ENCODE measurements at regions not wholly inside any gene's neighbourhood (a gene's known extent, or its start where the extent isn't known, plus 50 kb on each side); places are given as distances from the start of the nearest gene placed in this dataset.

DNA sequence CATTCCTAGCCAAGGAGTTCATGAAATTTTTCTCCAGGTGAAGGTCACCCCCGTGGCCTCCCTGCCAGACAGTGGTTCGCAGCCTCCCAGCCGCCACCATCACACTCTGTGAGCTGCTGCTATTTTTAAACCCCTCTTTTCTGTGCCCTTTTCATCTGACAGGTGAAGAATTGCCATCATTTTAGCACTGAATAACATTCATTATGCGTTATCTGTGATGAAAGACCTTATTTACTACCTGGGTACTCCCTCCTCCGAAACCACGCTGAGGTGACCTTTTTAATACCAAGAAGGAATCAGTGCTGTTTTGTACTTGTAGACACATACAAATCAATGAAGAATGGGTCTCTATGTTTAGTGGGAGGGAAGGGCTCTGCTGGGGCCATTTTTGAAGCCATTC is 148.9 kb upstream of the GPR12 start:
- no peak for TF ChIP-seq JUND (IDR thresholded peaks at IDR 0.05; ENCODE audit: low read depth)
- no peak for DNase-seq (ENCODE audit: low read depth in 1 of 2, low spot score in 1 of 2)
- in situ Hi-C loops (cut with HindIII; ENCODE audit: low pct_unique_long_range_greater_than_20kb, low sequenced_read_pairs), result no loop called here

DNA sequence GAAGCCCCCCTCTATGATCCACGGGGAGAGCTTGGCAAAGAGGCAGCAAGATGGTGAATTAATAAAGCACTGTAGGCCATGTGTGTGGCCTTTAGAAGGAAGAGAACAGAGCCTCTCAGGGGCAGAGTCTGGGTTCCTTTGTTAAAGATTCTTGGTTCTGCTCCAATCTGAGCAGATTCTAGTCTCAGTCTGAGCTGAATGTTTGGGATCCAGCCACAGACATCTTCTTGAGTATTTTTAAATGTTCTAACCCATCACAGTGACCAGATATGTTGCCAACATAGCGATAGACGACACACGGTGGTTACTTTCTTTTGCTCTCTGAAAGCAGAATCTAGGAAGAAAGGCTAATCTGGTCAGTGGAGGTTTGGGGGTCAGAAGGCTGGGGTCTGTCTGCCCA is 147.5 kb upstream of the GPR12 start:
- in situ Hi-C loops (cut with HindIII; ENCODE audit: low pct_unique_long_range_greater_than_20kb, low sequenced_read_pairs), result no loop called here
- TF ChIP-seq JUND (IDR thresholded peaks at IDR 0.05; ENCODE audit: low read depth), result no peak
- DNase-seq (ENCODE audit: low read depth in 1 of 2, low spot score in 1 of 2), result no peak

DNA sequence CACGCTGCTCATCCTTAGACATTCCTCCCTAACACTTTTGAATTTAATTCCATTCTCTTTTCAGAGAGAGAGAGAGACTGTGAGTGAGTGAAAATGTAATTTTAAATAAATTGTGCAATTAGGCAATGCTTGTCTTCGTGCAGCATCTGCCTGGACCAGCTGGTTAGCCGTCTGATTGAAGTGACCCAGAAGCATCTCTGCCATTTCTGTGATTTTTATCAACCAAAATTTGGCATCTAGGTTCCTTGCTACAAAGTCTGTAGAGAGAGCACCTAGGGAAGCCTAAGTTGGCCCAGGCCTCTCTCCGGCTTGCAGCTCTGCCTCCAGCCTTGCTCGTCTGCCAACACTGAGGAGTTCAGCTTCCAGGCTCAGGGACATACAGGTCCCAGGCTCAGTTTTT is 138.6 kb upstream of the GPR12 start:
- no peak for TF ChIP-seq JUND (IDR thresholded peaks at IDR 0.05; ENCODE audit: low read depth)
- in situ Hi-C loops (cut with HindIII; ENCODE audit: low pct_unique_long_range_greater_than_20kb, low sequenced_read_pairs), result no loop called here
- DNase-seq (ENCODE audit: low read depth in 1 of 2, low spot score in 1 of 2), result no peak

DNA sequence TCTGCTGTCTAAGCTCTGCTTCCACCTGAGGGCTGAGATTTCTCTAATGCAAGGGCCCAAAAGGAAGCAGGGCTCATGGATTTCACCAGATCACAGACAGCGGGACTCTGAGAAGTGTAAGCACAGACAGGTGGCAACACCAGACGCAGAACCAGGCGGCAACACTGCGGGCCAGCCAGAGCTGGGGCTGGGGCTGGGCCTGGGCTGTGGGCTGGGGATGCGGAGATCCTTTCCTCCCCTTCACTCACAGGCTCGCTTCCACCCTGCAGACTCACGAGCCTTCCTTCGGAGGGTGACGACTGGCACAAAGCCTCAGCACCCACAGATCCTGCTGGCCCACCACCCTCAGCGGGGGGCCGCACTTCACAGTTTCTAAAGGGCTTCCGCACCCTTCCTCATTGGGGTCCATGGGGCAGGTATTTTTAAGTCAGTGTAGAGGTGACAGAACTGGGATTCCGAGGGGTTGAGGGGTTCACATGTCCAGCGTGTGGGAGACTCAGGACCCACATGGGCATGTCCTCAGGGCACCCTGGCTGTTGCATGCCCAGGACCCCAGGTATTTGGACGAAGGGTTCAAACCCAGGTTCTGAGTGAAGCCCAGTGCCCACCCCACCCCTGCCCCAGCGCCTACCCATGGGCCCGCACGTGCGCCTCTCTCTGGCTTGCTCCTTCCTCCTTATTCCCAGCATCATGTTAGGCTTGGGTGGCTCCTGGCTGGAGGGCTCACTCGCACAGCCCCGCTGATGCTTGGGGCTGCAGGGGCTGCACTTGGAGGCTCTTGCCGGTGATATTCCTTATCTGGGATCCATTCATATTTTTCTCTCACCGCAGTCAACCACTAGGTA is 137.3 kb upstream of the GPR12 start:
- DNase-seq (ENCODE audit: low read depth in 1 of 2, low spot score in 1 of 2), result no peak
- in situ Hi-C loops (cut with HindIII; ENCODE audit: low pct_unique_long_range_greater_than_20kb, low sequenced_read_pairs), result no loop called here
- no peak for TF ChIP-seq JUND (IDR thresholded peaks at IDR 0.05; ENCODE audit: low read depth)

DNA sequence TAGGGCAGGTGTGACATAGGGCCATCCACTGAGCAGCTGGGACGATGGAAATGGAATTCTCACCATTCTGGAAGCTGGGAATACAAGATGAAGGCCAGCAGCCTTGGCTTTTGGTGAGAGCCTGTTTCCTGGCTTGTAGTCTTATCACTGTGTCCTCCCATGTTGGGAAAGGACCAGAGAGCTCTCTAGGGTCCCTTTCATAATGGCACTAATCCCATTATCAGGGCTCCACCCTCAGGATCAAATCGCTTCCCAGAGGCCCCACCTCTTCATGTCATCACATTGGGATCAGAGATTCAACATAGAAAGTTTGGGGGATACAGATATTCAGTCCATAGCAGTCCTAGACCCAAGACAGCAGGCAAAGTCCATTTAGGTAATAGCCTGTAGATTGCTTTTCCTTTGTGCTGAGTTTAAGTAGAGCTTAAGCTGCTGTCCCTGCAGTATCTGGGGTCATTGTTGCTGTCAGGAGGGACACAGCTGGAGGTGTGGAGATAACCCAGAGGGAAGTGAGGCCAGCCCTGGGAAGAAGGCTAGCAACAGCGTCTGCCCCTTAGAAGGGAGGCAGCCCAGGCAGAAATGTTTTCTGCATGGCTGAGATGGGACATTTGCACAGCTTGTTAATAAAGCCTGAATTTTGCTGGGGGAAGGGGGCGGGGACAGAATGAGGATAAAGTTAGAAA is 136.5 kb upstream of the GPR12 start:
- in situ Hi-C loops (cut with HindIII; ENCODE audit: low pct_unique_long_range_greater_than_20kb, low sequenced_read_pairs), result no loop called here
- no peak for DNase-seq (ENCODE audit: low read depth in 1 of 2, low spot score in 1 of 2)
- TF ChIP-seq JUND (IDR thresholded peaks at IDR 0.05; ENCODE audit: low read depth), result no peak

DNA sequence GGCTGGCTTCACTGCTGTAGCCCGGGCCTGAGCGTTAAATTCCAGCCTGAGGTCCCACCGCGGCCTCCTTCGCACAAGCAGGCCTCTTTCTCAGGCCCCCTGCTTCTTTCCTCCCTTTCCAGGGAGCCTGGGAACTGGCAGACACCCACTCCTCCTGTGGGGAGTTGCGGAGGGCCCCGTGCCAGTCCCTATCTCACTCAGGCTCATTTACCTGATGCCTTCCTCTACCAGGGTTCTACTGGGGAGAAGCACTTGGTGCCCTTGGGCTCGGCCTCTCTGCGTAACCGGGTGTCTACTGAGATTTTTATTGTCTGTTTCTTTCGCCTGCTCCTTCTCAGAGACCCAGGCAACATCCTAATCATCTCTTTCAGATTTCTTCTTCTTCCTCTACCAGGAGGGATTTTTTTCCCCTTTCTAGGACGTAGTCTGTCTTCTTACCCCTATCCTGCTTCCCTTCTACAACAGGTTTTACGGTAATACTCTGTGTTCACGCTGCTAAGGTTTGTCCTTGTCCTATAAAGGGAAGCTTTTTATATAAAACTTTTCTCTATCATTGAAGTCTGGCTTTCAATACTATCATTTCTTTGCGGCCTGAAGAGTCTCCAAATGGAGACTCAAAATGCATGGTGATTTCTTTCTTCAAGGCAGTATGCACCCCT is 135.4 kb upstream of the GPR12 start:
- TF ChIP-seq JUND (IDR thresholded peaks at IDR 0.05; ENCODE audit: low read depth), result no peak
- no peak for DNase-seq (ENCODE audit: low read depth in 1 of 2, low spot score in 1 of 2)
- in situ Hi-C loops (cut with HindIII; ENCODE audit: low pct_unique_long_range_greater_than_20kb, low sequenced_read_pairs), result no loop called here

DNA sequence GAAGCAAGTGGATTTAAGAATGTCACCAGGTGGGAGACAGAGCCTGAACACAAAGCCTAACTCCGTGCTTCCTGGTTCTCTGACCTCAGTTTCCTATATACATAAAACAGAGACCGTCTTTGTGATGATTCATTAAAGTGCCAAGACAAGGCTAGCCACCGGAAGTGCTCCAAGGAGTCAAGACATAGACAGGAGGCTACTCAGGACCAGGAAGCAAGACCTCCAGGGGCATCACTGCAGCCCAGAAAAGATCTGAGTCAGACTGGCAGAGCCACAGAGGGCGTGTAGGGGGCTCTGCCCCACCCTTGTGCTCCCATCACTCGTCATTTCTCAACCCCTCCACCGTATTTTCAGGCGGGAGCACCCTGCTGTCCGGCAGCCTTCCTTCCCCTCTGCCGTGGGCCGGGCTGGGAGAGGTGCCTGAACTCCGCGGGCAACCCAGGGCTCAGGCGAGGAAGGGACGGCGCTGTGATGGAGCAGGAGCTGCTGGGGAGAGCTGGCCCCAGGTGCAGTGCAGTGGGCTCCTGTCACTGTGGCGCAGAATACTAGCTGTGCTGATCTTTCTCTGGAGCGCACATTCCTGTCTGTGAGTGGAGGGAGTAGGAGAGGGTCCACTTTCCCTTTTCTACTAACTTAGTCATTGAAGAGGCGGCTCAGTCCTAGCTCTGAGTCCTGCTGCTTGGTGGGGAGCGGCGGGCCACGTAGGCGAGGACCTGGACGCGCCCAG is 134.7 kb upstream of the GPR12 start:
- no peak for TF ChIP-seq JUND (IDR thresholded peaks at IDR 0.05; ENCODE audit: low read depth)
- in situ Hi-C loops (cut with HindIII; ENCODE audit: low pct_unique_long_range_greater_than_20kb, low sequenced_read_pairs), result no loop called here

DNA sequence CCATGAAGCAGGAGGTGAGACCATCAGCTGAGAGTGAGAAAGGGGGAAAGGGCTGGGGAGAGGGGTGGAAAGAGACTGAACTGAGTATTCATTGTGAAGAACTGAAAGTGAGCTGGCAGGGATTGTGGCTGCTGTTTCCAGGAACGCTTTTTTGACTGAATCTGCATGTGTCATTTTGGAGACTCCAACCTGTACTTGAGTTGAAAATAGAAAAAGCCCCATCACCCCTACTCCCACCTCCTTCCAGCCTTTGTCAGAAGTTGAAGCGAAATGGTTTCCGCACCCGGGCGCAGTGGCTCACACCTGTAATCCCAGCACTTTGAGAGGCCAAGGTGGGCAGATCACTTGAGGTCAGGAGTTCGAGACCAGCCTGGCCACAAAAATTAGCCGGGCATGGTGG is 128.0 kb upstream of the GPR12 start:
- in situ Hi-C loops (cut with HindIII; ENCODE audit: low pct_unique_long_range_greater_than_20kb, low sequenced_read_pairs), result no loop called here

More for the DNA sequence above, 134.7 kb upstream of the GPR12 start:
- no peak for DNase-seq (ENCODE audit: low read depth in 1 of 2, low spot score in 1 of 2)

DNA sequence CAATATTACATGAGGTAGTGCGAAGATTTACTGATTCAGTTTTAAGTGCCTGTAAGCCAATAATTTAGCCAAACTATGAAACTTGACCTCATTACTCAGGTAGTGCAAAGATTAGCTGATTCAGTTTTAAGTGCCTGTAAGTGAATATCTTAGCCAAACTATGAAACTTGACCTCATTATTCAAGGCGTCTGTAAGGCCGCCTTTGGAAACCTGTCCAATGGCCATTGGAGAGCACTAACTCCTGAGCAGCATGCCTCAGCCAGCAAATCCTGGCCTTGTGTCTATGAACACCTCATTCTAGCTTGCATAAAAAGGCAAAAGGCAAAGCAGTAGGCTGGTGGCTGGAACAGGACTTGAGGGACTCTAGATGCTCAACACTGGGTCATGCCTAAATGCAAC is 127.0 kb upstream of the GPR12 start:
- in situ Hi-C loops (cut with HindIII; ENCODE audit: low pct_unique_long_range_greater_than_20kb, low sequenced_read_pairs), result no loop called here
- no peak for DNase-seq (ENCODE audit: low read depth in 1 of 2, low spot score in 1 of 2)
- TF ChIP-seq JUND (IDR thresholded peaks at IDR 0.05; ENCODE audit: low read depth), result no peak

More for the DNA sequence above, 128.0 kb upstream of the GPR12 start:
- no peak for DNase-seq (ENCODE audit: low read depth in 1 of 2, low spot score in 1 of 2)
- no peak for TF ChIP-seq JUND (IDR thresholded peaks at IDR 0.05; ENCODE audit: low read depth)

DNA sequence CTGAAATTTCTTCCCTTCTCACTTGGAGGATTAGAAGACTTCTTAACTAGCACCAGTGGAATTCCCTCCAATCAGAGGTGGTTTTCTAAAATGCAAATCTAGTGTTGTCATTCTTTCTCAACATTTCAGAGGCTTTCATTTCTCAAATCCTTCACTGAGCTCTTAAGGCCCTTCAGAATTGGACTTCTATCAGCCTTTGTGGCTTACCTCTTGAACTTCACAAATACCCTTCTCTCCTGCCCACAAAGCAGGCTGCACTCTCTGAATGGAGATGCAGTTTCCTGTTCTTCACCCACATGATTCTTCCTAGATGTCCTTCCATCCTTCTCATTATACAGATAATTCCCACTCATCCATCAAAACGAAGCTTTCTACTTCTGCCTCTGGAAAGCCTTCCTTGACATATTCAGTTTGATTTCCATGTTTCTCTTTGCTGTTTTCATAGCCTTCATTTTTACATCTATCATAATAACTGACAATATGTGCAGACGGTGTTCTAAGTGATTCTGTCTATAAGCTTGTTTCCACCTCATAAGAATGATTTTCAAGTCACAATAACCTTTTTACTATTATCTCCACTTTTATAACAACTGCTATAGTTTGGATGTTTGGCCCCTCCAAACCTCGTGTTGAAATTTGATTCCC is 123.1 kb upstream of the GPR12 start:
- in situ Hi-C loops (cut with HindIII; ENCODE audit: low pct_unique_long_range_greater_than_20kb, low sequenced_read_pairs), result no loop called here
- TF ChIP-seq JUND (IDR thresholded peaks at IDR 0.05; ENCODE audit: low read depth), result no peak
- DNase-seq (ENCODE audit: low read depth in 1 of 2, low spot score in 1 of 2), result no peak

DNA sequence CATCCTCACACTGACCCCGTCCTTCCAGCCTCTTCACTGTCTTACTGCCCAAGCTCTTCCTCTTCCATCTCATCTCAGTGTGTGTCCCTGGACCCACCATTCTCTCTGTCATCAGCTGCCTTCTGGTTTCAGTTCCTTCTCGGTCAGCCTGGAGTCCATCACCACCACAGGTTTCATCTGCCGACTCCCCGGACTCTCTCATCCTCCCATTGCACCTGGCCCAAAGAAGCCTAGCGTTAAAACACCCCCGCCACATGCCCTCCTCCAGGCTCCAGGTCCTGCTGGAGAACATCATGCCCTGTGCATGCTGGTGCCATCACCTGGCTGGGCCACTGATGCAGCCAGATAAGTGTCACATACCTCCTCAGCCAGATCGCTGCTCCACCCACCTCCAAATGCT is 122.1 kb upstream of the GPR12 start:
- TF ChIP-seq JUND (IDR thresholded peaks at IDR 0.05; ENCODE audit: low read depth), result no peak
- DNase-seq (ENCODE audit: low read depth in 1 of 2, low spot score in 1 of 2), result no peak
- in situ Hi-C loops (cut with HindIII; ENCODE audit: low pct_unique_long_range_greater_than_20kb, low sequenced_read_pairs), result no loop called here

DNA sequence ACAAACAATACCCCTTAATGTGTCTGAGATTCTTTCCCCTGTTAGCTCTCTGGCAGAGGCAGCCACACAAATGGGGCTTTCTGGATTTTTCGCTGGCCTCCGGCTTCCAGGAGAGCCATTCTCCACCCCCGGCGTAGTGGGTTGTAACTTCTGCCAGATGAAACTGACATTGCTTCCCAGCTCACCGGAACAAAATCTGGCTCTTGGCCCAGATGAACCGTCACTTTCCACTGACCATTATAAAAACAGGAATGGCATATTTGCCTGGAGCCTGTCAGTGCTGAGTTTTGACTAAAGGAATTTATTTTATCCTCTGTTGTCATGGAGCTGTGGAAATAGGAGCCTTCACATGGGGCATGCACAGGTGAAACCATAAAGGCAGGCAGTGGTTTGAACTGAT is 120.6 kb upstream of the GPR12 start:
- no peak for TF ChIP-seq JUND (IDR thresholded peaks at IDR 0.05; ENCODE audit: low read depth)
- peak in 1 of 2 experiments; percentile 37 for DNase-seq (ENCODE audit: low read depth in 1 of 2, low spot score in 1 of 2)

More for the DNA sequence above, 120.6 kb upstream of the GPR12 start:
- in situ Hi-C loops (cut with HindIII; ENCODE audit: low pct_unique_long_range_greater_than_20kb, low sequenced_read_pairs), result no loop called here
